ENCODE measurements at regions not wholly inside any gene's neighbourhood (a gene's known extent, or its start where the extent isn't known, plus 50 kb on each side); places are given as distances from the start of the nearest gene placed in this dataset.

DNA sequence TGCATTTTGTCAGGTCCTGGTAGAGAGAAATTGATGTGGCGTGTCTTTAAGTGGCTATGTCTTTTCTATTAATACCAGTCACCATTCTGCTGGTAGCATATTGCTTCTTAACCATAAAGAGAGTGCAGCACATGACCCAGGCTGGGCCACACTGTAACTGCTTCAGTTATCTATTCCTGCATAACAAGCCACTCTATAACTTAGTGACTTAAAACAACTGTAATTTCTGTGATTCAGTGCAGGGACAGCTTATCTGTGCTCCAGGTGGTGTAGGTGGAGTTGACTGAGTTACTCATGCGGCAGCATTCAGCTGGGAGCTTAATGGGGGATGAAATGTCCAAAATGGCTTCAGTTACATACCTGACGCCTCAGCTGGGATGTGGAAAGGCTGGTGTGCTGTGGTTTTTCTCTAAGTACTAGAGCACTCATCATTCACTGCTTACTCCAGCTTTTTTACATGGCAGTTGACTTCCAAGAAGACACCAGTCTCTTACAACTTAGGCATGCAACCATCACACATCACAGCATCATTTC is 742.4 kb downstream of the SATB2 start:
- peak in 2 of 4 donors; percentile 5 to 20 for DNase-seq (ENCODE audit: low read depth in 4 of 4, low spot score in 3 of 4)

DNA sequence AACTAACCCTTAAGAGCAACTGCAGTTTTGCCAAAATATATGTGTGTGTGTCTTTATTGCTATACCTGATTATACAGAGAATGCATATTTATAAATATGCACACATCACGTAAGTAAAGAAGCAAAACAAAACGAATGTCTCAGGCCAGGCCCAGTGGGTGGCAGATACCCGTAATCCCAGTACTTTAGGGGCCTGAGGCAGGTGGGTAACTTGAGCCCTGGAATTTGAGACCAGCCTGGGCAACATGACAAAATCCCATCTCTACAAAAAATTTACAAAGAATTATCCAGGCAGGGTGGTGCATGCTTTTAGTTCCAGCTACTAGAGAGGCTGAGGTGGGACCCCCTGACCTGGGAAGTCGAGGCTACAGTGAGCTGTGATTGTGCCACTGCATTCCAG is 745.3 kb downstream of the SATB2 start:
- no peak for DNase-seq (ENCODE audit: low read depth in 4 of 4, low spot score in 3 of 4)

DNA sequence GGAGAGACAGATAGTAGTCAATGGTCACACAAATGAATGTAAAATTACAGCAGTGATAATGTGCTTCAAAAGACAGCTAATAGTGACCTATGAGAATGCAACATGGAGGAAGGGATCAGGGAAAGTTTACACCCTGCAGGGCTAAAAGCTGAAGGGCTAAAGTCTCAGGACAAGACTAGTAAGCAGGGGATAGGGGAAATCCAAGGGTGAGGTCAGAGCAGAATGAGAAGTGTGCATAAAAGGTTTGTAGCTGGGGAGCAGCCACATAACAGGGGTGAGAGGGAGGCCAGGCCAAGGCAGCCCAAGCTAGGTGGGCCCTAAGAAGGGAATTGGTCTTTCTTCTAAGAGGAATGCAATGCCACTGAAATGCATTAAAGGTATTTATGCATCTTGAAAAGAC is 746.3 kb downstream of the SATB2 start:
- no peak for DNase-seq (ENCODE audit: low read depth in 4 of 4, low spot score in 3 of 4)

DNA sequence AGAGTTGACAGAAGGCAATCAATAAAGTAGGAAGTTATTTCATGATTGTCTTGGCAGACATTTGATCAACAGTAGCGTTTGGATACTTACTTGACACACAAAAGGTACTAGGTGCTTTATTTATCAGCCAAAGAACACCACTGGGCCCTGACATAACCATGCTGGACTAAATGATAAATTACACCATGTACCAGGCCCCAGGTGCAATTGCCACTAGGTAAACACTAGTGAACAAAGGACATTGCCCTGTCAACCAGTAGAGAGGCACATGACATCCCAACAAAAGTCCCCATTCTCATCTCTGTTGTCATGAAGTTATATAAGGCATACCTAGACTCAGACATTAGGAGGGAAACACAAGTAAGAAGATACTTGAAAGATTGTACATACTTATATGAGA is 747.2 kb downstream of the SATB2 start:
- DNase-seq (ENCODE audit: low read depth in 4 of 4, low spot score in 3 of 4), result no peak

DNA sequence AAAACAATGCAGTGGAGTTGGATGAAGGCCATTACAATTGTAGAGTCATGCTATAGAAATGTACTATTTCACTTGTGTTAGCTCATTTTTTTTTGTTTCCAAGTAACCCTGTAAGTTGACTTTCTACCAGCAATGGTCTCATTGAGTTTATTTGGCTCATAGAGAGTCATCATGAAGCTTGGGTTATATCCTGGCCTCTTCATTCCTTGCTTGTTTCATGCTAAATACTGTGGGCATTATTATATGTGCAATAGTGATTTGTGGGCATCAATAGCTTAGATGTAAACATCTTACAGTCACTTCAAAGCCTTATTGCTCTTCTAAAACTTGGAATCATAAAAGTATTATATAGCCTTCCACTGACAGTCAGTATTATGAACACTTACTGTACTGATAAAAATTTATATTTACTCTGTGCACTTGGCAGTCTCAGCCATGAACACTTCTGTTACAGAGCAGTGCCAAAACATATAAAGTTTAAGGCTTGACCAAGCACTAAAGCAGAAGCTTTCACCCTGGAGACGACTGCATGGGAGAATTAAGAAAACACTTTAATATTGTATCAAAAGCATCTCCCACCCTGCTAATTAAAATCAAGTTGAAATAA is 751.2 kb downstream of the SATB2 start:
- DNase-seq (ENCODE audit: low read depth in 4 of 4, low spot score in 3 of 4), result no peak

DNA sequence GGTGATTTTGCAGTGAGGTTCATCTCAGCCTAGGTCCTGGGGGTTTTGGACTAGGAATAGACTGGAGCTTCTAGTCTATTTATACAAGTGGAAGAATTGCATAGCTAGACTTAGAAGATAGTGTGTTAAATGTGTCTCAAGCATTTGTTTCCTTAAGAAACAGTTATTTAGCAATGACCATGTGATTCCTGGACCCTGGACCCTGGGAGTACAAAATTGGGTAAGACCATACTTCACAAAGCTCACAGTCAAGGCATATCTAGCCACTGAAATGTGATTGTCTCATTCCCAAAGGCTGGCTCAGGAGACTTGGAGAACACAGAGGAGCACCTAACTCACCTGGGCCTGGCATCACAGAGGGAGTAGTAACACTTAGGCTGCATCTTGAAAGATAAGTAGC is 754.5 kb downstream of the SATB2 start:
- DNase-seq (ENCODE audit: low read depth in 4 of 4, low spot score in 3 of 4), result no peak

DNA sequence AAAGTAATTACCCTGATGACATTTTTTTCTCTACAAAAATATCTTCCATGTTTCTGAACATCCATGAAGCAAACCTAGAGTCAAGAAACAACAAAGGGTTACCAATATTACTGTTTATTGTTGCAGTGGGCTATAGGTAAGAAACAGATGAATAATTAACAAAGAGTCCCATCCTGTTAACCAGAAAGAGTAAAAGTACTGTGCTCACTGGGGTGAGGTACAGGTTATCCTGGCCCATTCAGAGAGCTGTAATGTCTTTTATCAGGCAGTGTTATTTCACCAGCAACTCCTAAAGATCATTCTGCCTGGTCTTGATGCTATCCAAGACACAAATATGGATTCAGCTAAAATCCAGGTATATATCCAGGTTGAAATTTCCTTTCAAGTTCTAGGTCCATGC is 754.9 kb downstream of the SATB2 start:
- DNase-seq (ENCODE audit: low read depth in 4 of 4, low spot score in 3 of 4), result no peak

DNA sequence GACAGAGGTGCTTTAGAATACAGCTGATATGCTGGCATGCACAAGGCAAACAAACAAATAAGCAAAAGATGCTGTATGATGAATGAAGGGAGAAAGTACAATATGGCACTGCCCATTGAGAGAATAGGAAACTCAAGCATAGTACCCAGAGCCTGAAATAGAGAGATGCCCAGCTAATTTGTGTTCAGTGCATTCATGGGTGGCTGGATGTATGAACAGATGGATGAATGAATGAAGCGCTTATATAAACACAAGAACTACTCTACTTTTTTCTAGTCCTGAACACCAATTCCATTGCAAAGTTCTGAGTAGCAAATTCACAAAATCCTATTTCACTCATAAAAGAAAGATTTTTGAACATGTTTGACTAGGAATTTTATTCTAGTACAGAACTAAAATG is 756.3 kb downstream of the SATB2 start:
- no peak for DNase-seq (ENCODE audit: low read depth in 4 of 4, low spot score in 3 of 4)

DNA sequence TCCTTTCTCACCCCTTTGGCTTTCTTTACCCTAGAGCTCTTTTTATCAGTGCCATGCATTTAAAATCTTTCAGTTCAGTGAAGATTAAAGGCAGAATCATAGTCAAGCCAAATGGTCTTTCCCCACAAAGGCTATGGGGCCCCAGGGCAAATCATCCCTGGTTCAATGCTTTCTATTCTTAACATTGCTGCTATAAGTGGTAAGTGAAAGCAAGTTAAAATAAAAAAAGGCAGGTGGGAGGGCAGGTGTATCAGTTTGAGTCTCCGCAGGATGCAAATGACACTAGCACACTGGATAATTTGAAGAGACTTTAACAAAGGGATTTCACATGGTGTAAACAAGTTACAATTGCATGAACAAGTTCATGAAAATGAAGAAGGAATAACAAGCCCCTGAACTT is 757.4 kb downstream of the SATB2 start:
- DNase-seq (ENCODE audit: low read depth in 4 of 4, low spot score in 3 of 4), result no peak

DNA sequence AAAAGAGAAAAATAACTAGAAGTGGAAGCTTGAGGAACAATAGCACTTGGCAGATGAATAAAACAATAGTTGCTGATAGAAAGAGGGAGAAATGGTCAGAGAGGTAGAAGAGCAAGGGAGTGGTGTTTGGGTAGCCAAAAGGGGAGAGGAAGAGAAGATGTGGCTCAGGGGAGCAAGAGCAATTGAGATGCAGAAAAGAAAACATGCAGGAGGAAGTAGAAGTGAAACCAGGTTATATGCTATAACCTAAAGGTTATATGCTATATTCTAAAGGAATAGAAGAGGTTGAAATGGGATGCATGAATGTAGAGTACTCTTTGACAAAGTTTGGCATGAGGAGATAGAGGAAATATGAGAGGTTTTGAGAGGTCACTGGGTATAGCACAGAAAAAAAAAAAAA is 759.5 kb downstream of the SATB2 start:
- DNase-seq (ENCODE audit: low read depth in 4 of 4, low spot score in 3 of 4), result no peak

DNA sequence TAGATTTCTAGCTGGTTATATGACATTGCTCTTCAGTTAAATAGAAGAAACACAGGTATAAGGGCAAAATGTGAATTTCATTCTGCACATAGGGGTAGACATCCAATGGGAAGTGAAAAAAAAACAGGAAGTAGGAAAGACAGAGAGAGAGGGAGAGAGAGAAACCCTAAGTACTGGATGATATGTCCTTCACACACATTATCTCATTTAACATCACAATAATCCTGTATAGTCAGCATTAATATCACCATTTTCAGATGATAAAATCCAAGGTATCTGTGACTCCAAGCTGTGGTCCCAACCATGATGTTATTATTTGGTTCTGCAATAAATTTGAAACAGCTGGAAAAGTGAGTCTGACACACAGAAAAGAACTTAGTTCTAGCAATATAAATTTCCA is 759.9 kb downstream of the SATB2 start:
- no peak for DNase-seq (ENCODE audit: low read depth in 4 of 4, low spot score in 3 of 4)

DNA sequence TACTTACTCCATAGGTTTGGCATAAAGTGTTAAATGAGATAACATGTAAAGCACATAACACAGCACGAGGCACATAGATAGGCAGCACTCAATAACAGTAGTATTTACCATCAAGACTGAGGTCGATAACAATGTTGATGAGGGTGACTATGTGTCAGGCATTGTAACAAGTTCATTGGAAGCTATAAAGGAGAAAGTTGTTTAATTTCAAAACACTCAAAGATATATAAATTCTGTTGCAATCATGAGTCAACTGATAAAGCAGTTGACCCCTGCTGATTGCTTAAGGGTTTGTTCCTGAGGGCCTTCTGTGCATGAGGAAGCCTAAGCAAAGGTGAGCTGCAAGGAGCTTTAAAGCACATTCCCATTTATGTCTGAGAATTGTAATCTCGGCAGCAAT is 760.5 kb downstream of the SATB2 start:
- no peak for DNase-seq (ENCODE audit: low read depth in 4 of 4, low spot score in 3 of 4)

DNA sequence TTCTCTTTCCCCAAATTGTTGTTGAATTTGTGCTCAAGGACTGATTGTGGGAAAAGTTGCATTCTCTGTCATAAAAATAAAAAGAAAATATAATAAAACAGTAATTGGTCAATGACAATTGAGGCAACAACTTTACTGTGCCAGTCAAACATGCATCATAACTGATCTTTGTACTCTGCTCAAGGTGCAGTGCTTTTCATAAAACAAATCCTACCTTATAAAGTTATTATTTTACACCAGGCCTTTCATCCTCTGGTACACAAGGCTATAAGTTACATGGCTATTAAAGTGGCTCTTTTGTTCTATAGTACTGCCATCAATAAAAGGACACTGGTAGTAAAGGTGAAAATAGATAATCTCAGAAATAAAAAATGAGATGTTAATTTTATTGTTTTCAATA is 761.9 kb downstream of the SATB2 start:
- no peak for DNase-seq (ENCODE audit: low read depth in 4 of 4, low spot score in 3 of 4)

DNA sequence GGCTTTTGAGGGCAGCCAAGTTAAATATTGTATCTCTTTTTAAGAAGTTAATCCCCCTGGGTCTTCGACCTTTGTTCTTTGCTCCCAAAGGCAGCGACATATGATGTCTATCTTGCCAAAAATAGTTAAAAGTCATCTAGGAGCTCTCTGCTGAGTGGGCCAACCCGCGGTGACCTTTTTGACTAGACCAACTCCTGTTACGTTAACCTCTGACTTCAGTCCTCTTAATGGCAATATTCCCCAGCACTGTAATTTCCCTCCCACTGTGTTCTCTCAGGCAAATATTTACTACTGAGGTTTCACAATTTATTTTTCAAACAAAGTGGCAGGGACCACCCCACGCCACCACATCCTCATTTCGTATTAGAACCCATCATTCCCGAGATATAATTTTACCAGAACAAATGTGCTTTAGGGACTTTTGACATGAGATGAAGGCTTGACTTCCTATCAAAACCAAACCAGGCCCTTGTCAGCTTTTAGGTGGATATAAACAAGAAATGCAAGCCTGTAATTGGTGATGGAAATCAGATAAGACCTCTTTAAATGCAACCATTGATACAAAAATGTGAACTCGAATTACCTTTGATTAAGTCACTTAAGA is 764.7 kb downstream of the SATB2 start:
- DNase-seq (ENCODE audit: low read depth in 4 of 4, low spot score in 3 of 4), result no peak

DNA sequence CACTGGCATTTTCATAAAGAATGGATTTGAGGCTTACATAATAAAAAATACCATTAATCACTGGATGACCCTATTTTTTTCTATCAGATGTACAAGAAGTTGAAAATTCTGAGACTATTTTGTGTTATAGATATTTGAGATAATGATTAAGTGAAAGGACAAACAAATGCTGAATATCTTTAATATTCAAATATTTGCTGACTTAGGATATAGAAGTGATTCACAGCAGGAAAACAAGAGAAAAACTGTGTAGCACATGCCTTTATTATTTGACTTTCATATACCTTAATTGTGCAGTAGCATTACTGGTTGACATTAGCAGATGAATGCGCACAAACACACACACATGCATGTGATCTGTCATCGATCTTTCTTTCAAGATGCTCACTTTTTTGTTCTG is 766.5 kb downstream of the SATB2 start:
- no peak for DNase-seq (ENCODE audit: low read depth in 4 of 4, low spot score in 3 of 4)

DNA sequence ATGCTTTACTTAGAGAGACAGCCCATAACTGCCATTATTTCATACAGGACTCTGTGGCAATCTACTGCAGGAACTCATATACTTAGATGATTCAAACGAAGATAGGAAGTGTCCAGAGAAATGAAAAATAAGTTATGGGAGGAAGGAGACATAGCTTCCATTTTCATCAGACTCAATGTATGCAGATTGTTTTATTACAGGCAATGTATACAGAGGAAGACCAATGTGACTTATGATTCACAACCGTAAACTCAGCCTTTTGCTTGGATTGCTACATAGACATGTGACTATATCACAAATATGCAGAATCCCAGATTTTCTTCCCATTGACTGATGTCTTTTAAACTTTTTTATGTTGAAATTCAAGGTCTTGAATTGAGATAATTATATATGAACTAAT is 793.4 kb downstream of the SATB2 start:
- DNase-seq (ENCODE audit: low read depth in 4 of 4, low spot score in 3 of 4), result no peak

DNA sequence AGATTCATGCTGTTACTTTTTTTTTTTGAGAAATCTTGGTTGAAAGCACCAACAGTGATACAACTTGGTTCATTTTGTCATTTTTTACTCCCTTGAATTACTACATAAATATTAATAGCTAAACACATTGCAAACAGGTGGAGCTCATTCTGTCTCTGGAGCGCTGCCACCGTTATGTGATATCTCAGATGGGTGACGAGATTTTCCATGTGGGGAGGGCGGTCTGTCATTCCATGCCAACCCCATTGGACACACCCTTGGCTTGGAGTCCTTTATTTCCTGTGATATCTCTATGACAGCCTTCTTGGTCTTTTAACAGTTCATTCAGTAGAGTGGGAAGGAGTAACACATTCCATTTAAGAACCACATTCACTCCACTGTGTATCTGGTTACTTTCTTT is 794.8 kb downstream of the SATB2 start:
- no peak for DNase-seq (ENCODE audit: low read depth in 4 of 4, low spot score in 3 of 4)

DNA sequence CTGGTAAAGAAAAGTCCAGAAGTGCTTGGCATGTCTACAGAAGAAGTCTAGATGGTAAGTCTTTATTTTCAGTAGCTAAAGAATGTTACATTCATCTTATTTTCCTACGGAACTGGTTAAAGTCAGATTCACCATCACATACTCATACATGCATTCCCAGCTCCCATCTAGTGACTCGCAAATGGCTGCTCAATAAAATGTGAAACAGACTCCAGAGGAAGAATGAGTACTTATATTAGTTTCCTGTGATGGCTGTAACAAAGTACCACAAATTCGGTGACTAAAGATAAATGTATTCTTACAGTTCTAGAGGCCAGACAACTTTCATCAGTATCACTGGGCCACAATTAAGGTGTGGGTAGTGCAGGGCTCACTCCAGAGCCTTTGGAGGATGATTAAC is 797.2 kb downstream of the SATB2 start:
- DNase-seq (ENCODE audit: low read depth in 4 of 4, low spot score in 3 of 4), result no peak

DNA sequence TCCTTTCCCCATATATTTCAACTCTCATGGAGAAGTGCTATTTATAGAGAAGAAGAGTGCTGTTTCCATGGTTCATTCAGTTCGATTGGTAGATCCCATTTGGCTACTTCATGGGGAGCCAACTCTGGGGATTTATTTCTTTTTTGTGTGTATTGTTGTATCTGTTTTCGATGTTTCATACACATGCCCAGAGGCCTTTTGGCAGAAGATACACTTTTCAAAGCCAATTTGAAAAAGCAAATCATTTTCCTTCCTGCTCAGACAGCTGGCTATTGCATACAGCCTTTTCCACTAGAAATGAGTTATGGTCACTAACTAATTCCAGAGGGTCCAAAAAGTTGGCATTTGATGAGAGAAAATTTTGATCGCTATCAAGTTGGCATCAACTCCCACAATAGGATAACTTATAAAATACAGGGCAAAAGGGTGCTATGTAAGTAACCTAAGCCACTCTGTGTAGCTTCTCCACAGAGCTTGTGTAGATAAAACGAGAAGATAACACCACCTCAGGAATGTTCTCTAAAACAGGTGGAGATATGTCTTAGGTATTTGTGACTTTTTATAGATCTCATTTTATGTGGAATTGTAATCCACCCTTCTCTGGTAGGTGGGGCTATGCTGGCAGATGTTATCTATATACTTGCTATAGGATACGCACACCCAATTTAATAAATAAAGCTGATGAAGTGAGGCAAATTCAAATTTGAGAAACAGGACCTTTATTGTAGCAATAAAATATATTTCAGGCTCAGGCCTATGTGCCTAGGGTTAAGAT is 798.5 kb downstream of the SATB2 start:
- DNase-seq (ENCODE audit: low read depth in 4 of 4, low spot score in 3 of 4), result no peak

DNA sequence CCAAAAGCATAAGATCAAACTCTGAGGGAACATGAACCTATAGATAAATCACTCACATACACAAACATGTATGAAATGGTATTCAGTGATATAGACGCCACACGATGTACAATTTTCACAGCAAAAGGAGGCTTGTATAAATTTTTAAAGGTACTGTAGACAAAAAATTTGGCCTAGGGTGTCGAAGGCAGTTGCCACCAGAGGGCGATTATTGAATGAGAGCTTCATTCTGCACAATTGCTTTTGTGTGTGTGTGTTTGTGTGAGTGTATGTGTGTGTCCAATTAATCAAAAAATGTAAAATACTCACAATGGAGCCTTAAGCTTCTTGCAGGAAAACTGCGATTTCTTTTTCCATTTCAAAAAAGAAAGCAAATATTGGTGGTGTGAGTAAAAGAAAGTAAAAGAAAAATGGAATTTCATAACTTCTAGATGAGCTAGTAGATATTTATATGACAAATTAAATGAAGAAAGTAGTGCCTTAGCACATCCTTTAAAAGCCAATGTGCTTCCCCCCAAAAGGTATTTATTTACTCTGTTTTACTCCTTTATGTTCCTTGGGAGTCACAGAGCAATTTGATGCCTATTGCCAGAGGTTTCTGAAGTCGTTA is 800.1 kb downstream of the SATB2 start:
- DNase-seq (ENCODE audit: low read depth in 4 of 4, low spot score in 3 of 4), result no peak

DNA sequence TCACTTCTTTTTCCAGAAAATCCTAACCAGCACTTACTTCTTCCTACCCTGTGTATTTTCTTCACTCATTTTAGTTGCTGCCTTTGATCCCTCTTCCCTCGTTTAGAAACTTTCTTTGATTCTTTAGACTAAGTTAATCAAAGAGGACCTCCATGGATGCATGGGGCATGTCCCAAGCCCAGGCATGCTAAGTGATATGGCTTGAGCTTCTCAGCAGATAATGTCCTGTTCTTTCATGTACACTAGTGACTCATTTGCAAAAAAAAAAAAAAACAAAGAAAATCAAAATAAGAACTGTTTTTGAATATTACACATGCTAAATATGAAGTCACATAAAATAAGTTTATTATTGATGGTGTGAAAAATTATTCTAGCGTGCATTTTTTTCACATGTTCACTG is 800.9 kb downstream of the SATB2 start:
- DNase-seq (ENCODE audit: low read depth in 4 of 4, low spot score in 3 of 4), result no peak

DNA sequence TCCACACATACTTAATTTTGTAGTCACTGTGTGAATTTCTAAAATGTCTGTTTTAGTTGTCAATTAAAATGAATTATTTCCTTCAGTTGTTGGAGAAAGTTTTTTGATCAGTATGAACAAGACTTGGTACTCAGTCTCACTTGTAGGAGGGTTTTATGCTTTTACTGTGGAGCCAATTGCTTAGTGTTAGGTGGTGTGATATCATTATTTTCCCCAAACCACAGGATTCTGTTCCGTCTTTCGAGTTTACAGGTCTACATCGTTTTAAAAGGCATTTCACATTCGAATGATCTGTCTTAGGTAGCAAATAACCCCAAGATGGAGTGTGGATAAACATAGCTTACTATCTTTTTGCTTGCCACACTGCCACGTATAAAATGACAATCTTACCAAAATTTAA is 803.1 kb downstream of the SATB2 start:
- no peak for DNase-seq (ENCODE audit: low read depth in 4 of 4, low spot score in 3 of 4)

Measured in right renal pelvis (tissue), 4 donors.